ENCODE measurements at regions not wholly inside any gene's neighbourhood (a gene's known extent, or its start where the extent isn't known, plus 50 kb on each side); places are given as distances from the start of the nearest gene placed in this dataset.

DNA sequence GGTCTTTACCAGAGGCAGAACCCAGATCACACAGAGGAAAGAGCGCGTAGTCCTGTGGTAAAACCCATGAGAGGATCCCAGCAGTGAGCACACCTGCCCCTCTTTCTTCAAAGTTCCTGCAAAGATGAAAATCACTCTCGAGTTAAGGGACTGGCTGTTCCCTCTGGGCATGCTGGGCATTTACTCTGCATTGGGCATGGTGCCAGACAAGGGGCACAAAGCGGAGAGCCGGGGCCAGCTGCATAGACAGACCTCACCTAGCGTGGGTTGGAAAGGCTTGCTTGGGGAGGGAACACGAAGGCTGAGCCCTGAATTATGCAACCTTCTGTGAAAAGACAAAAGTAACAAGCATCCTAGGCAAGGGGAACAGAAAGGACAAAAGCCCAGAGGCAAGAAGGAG, 120.0 kb upstream of the TCERG1L start:
- Histone ChIP-seq H3K9me3 (no peaks in the 10 kb centered on the region), H3K4me3 (no peak overlapping the region), H3K27ac (no peak overlapping the region), H3K27me3 (no peaks in the 10 kb centered on the region), H3K4me1 (peaks cover 29% of the 10 kb centered on the region), H3K36me3 (ENCODE audit: low read depth, missing control alignments) (no peaks in the 10 kb centered on the region)
- WGBS, 2 donors = 73 to 77% methylated on average over 7 of the region's 7 CpGs
- no peak for DNase-seq
- intact Hi-C loops (cut with DNase I; ENCODE audit: low total_unique reads) = no loop called here
- TF ChIP-seq, protein P1, sequence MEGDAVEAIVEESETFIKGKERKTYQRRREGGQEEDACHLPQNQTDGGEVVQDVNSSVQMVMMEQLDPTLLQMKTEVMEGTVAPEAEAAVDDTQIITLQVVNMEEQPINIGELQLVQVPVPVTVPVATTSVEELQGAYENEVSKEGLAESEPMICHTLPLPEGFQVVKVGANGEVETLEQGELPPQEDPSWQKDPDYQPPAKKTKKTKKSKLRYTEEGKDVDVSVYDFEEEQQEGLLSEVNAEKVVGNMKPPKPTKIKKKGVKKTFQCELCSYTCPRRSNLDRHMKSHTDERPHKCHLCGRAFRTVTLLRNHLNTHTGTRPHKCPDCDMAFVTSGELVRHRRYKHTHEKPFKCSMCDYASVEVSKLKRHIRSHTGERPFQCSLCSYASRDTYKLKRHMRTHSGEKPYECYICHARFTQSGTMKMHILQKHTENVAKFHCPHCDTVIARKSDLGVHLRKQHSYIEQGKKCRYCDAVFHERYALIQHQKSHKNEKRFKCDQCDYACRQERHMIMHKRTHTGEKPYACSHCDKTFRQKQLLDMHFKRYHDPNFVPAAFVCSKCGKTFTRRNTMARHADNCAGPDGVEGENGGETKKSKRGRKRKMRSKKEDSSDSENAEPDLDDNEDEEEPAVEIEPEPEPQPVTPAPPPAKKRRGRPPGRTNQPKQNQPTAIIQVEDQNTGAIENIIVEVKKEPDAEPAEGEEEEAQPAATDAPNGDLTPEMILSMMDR (IDR thresholded peaks at IDR 0.05) = no peak
- TF ChIP-seq POLR2A (IDR thresholded peaks at IDR 0.05) = no peak

DNA sequence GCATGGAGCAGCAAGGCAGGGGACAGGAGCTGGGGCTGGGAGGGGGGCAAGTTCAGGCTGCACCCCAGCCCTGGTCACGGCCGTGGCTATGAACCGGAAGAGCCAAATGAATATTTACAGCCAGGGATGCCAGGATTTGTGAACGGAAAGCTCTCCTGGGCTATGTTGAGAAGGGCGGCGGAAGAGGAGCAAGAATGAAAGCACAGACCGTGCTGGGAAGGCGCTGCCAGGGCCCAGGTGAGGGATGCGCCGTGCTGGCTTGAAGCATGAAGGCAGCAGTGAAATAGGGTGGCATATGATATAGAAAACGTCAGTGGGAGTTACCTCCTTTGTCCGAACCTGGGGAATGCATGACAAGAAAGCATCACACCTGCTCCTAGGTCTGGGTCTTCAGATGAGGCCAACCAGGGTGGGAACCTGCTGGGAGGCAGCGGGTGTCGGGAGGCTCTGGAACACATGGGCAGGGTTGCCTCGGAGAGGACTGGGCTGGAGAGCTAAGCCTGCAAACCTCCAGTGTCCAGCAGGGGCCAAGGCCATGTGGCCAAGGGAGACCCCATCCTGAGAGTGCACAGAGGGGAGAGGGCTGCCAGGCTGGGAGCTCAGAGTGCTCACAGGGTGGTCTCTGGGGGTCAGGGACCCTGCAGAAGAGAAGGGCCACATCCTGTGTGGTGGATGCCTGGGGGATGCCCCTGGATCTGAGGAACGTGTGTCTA, 120.6 kb upstream of the TCERG1L start:
- no peak for TF ChIP-seq POLR2A (IDR thresholded peaks at IDR 0.05)
- TF ChIP-seq, protein P1 (IDR thresholded peaks at IDR 0.05) = no peak
- intact Hi-C loops (cut with DNase I; ENCODE audit: low total_unique reads) = no loop called here
- no peak for DNase-seq
- Histone ChIP-seq H3K4me3 (no peak overlapping the region), H3K27ac (no peak overlapping the region), H3K36me3 (ENCODE audit: low read depth, missing control alignments) (no peaks in the 10 kb centered on the region), H3K27me3 (no peaks in the 10 kb centered on the region), H3K9me3 (no peaks in the 10 kb centered on the region), H3K4me1 (peaks cover 23% of the 10 kb centered on the region)
- 85 to 86% methylated on average over 16 of the region's 16 CpGs for WGBS, 2 donors

DNA sequence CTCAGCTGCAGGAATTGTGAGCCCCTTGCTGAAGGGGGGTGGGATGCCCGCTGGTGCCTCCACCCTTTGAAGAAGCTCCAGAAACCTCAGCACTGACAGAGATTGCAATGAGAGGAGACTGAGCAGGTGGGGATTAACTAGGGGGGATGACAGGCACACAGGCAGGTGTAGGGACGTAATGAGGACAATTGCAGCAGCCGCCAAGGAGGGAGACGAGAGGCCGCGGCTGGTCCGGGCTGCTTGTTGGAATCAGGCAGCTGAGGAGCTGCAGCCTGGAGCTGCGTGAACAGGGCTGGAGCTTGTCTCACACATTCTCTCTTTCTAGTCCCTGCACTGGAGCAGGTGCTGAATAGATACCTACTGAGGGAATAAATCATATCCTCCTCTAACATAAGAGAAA, 122.0 kb upstream of the TCERG1L start:
- TF ChIP-seq, protein P1 (IDR thresholded peaks at IDR 0.05) = no peak
- no peak for TF ChIP-seq POLR2A (IDR thresholded peaks at IDR 0.05)
- intact Hi-C loops (cut with DNase I; ENCODE audit: low total_unique reads) = no loop called here
- WGBS, 2 donors = 89 to 91% methylated on average over 8 of the region's 8 CpGs
- DNase-seq = no peak
- Histone ChIP-seq H3K9me3 (no peaks in the 10 kb centered on the region), H3K4me3 (no peak overlapping the region), H3K27ac (no peak overlapping the region), H3K36me3 (ENCODE audit: low read depth, missing control alignments) (no peaks in the 10 kb centered on the region), H3K4me1 (peaks cover 22% of the 10 kb centered on the region), H3K27me3 (no peaks in the 10 kb centered on the region)

DNA sequence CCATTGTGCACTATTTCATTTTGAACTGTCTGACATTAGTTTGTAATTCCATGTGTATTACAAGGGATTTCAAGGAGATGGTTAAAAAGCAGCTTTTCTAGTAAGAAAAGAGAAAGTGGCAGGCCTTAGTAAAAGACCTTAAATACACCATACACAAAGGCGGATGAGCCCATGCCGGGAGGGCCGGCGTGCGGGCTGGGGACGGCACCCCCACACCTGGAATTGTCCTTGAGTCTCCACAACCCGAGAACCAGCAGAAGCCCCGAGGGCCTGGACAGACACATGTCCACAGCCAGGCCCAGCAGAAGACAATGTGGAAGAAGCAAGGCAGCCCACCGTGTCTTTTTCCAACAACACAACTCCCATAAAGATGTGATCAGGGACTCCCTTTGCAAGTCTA, 123.7 kb upstream of the TCERG1L start:
- Histone ChIP-seq H3K36me3 (ENCODE audit: low read depth, missing control alignments) (no peaks in the 10 kb centered on the region), H3K4me1 (peaks cover 12% of the 10 kb centered on the region), H3K9me3 (no peaks in the 10 kb centered on the region), H3K27me3 (no peaks in the 10 kb centered on the region), H3K4me3 (no peak overlapping the region), H3K27ac (no peak overlapping the region)
- WGBS, 2 donors = 86 to 88% methylated on average over 9 of the region's 9 CpGs
- TF ChIP-seq, protein P1 (IDR thresholded peaks at IDR 0.05) = no peak
- TF ChIP-seq POLR2A (IDR thresholded peaks at IDR 0.05) = no peak
- DNase-seq = no peak
- intact Hi-C loops (cut with DNase I; ENCODE audit: low total_unique reads) = no loop called here

All from testis (tissue), 2 donors.